Activated T-cell treated with anti-CD3 and anti-CD28 coated beads for 24 hours (primary cell): ENCODE measurements at regions not wholly inside any gene's neighbourhood (a gene's known extent, or its start where the extent isn't known, plus 50 kb on each side); places are given as distances from the start of the nearest gene placed in this dataset.

Source experiments
- DNase-seq: peaks from one replicate; pipeline ENCODE4 v3.0.0-alpha.2; 2020; ENCODE audit warnings: low read depth

DNA sequence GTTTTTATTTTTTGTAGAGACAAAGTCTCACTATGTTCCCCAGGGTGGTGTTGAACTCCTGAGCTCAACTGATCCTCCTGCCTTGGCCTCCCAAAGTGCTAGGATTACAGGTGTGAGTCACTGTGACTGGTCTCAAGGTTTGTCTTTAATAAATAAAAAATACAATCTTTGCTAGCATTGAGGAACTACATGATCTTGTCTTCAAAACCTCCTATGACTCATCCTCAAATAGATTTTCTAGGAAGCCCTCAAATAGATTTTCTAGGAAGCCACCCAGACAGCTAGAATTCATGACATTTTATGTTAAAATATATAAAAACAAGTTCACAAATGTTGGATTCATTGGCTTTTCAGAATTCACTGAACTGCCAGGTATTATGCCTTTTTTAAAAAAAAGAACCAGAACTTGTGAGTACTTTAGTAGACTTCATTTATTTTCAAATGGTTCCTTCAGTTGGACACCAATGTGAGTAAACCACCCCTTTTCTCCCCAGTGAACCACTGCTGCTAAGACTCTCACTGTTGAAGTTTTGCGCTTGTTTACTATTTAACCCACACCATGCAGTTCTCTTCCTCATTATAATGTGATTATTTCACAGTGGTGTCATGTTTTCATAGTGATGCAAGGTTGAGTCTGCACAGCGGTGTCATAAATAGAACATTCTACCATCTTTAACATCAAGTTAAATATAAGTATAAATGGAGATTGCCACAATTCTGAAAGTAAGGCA is 303.9 kb downstream of the CASP12 start:
- DNase-seq: no peak

- DNase-seq: no peak
These were observed 309.3 kb downstream of the CASP12 start for GRCh38 chr11:104588970-104589369.

DNA sequence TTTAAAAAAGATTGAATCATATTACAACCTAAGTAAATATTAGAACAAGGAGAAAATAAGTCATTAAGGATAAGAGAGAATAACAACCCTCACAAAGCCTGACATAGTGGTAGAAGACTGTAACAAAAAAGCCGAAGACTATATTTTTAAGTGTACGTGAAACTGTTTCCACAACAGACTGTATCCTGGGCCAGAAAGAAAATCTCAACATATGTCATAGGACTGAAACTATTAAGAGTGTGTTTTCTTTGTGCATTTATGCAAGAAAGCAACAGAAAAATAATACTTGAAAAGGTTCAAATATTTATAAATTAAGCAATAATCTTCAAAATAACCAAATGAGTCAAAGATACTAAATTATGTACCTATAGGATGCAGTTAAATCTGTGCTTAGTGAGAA is 309.8 kb downstream of the CASP12 start:
- DNase-seq: no peak

DNA sequence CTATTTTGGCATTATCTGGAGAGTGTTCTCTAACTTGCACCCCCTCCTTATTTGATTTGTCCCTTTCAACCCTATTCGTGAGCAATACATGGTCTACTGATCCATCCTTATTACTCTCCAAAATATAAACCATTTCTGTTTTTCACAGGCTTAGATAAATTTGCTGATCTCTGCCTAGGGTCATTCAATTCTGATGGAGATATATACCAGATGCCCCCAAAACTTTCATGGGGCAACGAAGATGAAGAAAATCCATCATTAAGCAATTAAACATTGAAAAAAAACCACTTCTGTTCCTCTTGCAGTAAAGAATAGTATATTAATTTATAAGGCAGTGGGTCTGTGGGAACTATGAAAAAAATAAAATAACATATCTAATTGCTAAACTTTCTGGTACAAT is 313.4 kb downstream of the CASP12 start:
- no peak for DNase-seq

DNA sequence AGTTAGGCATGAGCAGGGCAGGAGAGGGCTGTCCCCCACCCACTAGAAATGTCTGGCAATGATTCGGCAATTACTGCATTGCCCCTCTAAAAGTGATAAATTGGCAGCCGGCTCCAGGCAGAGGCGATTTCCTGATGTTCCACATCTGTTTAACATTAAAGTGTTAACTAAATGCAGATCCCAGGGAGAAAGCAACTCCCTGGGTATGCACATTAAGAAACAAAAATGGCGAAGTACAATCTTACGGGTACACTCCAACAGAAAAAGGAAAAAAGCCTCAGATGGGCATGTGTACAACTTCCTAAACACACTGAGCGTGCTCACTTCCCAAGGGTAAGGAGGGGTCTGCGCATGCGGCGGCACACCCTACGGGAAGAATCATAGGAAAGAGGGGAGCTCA is 314.4 kb downstream of the CASP12 start:
- no peak for DNase-seq

DNA sequence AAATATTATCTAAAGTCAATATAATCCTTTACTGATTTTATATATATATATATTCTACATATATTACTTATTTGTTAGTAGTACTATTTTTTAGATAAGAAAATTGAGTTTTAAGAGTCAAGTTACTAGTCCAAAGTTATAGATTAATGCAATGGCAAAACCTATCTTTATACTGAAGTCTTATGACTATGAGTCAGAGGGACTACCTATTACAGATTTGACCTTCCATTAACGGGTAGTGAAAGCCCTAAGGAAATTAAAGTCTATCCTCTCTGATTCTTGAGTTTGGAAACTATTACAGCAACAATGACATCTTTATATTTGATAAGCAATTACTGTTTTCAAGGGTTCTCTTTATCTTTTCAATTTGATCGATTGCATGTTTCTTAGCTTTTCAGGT is 315.8 kb downstream of the CASP12 start:
- no peak for DNase-seq

- DNase-seq: no peak
These were observed 316.8 kb downstream of the CASP12 start for GRCh38 chr11:104581246-104581980.

DNA sequence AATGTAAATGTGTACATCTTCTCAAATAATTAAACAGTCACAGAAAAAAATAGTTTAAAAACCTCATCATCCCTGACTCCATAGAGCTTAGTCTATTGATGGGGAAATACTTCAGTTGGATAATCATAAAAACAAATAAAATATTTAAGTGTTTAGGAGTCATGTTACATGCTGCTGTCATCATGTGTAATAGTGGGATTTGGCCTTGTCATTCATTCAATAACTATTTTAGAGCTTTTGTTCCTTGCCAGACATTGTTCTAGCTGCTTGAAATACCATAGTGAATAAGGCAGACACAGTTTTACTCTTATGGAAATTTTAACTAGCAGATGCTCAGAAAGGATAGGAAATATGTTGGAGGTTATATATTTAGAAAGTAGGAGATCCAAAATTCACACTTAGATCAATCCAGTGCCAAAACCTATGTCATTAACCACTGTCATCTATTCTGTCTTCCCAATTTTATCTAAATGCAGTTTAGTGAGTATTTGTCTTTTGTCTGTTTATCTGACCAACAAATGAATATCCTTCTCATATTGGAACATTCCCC is 324.7 kb downstream of the CASP12 start:
- no peak for DNase-seq

- no peak for DNase-seq
These were observed 326.0 kb downstream of the CASP12 start for GRCh38 chr11:104572279-104572678.

- no peak for DNase-seq
These were observed 328.1 kb downstream of the CASP12 start for GRCh38 chr11:104570078-104570701.

GRCh38 chr11:104565583-104565961 is 332.7 kb downstream of the CASP12 start:
- no peak for DNase-seq

GRCh38 chr11:104564921-104565582 is 333.2 kb downstream of the CASP12 start:
- DNase-seq: no peak

DNA sequence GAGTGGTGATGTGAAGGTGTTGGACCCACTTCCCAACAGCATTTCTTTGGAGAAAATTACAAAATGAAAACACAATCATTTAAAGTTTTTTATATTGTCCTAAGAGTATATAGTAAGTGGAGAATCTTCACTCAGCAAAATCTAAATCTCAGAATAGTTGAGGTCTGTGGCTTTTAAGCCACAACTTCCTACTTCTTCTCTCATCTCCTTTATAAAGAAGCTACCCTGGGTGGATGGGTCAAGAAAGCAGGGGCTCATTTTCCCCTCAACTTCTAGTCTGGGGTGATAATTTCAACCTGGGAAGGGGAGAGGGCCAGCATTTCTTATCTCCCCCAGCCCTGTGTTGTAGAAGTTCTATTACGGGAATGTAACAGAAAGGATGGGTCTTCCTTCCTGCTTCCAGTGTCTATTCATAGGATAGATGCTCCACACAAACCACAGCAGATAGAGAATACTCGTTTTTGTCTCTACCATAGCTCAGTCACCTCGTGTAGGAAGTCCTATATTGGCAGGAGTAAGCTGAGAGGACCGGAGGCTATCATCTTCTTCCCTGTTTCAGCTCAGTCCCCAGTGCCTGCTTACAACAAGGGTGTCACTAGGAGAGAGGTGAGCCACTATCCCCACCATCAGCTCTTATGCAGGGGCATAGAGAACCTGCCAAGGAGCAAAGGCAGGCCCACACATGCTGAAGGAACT is 341.5 kb downstream of the CASP12 start:
- DNase-seq: no peak

DNA sequence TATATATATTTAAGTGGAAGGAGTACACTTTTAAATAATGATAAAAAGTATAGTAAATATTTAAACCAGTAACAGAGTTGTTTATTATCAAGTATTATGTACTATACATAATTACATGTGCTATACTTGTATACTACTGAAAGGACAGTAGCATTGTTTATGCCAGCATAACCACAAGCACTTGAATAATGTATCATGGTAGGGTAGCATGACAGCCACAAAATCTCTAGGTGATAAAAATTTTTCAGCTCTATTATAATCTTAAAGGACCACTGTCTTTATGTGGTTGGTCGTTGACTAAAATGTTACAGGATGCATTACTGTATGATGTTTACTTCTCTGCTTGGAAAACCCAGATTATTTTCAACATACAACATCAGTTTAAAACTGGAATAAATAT is 349.2 kb downstream of the CASP12 start:
- DNase-seq: no peak

- no peak for DNase-seq
These were observed 350.1 kb downstream of the CASP12 start for GRCh38 chr11:104547996-104548661.

- DNase-seq: no peak
These were observed 351.8 kb downstream of the CASP12 start for GRCh38 chr11:104546501-104546900.

- no peak for DNase-seq
These were observed 356.6 kb downstream of the CASP12 start for GRCh38 chr11:104541701-104542100.

DNA sequence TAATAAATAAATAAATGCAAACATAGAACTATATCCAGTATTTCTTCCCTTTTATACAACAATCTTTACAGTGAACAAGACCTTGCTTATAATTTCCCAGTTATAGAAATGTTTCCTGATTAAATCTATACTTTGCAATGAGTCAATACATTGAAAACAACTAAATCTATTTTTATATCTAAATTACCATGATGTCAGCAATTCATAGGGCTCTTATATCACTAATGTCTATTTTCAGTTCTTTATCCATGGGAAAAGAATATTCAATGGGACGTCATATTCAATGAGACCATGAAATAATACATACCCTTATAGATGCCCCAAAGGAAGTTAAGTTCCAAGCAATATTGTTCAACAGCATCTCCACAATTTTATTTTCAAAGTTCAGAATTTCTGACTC is 359.9 kb downstream of the CASP12 start:
- DNase-seq: no peak

GRCh38 chr11:104534278-104534677 is 364.0 kb downstream of the CASP12 start:
- no peak for DNase-seq

DNA sequence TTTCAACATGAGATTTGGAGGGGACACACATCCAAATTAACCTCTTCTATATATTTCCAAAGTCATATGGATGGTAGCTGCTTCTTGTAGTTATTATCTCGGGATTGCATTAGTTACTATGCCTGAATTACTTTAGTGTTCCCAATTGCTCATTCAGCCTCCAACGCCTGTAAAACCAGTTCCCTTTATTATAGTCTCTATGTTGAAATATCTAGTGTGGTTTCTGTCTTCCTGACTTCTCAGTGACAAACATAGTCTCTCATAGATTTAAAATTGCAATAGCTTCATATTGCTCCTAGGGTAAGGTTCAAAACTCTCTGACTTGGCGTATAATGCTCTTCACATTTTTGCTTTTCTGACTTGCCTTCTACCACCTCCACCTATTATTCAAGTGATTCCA is 366.4 kb downstream of the CASP12 start:
- no peak for DNase-seq

- DNase-seq: no peak
These were observed 367.1 kb upstream of the PDGFD start for GRCh38 chr11:104531075-104531474.
